ENCODE measurements at regions not wholly inside any gene's neighbourhood (a gene's known extent, or its start where the extent isn't known, plus 50 kb on each side); places are given as distances from the start of the nearest gene placed in this dataset.
"Not testable (repeated sequence)": the region's sequence is repeated elsewhere in the genome, so short reads cannot be mapped to it uniquely, and the experiment has no call there.

- peak in 8 of 10 donors; percentile 22 to 70 (median 36) for DNase-seq
- Mint-ChIP-seq H3K36me3 (peaks cover 0 to 19% (median 13%) of the 10 kb centered on the region in 3 donors), H3K27me3 (peaks cover 0 to 2% (median 0%) of the 10 kb centered on the region in 5 donors), H3K9me3 (peaks cover 2 to 25% (median 19%) of the 10 kb centered on the region in 9 donors), H3K27ac (peak overlapping the region in 1 of 10 donors; percentile 0), H3K4me3 (no peak overlapping the region), H3K4me1 (peaks cover 11 to 36% (median 30%) of the 10 kb centered on the region in 4 donors)
- POLR2A ChIA-PET, result interaction anchor here (1.2 kb wide), 1 partner anchor 8 kb away, joined by 4 read pairs; no protein-coding TSS in a partner anchor
- ATAC-seq, result peak; percentile 54 to 71
These were observed 52.2 kb upstream of the MKI67 start for GRCh38 chr10:128178302-128178958.

GRCh38 chr10:128180843-128181242 lies 54.6 kb upstream of the MKI67 start:
- peaks cover 0 to 6% (median 4%) of the 10 kb centered on the region in 3 donors for H3K36me3 Mint-ChIP-seq
- peak overlapping the region; percentile 0 to 91 (median 80) for H3K27ac Mint-ChIP-seq
- H3K4me1 Mint-ChIP-seq, result peaks cover 14 to 39% (median 30%) of the 10 kb centered on the region in 4 donors
- ATAC-seq, result peak; percentile 88 to 94
- POLR2A ChIA-PET, result interaction anchor here (1.5 kb wide), 1 partner anchor 31 kb away, joined by 6 read pairs; no protein-coding TSS in a partner anchor
- DNase-seq, result peak in 9 of 10 donors; percentile 11 to 81 (median 53)
- H3K4me3 Mint-ChIP-seq, result peak overlapping the region; percentile 25 to 79 (median 74)
- H3K27me3 Mint-ChIP-seq, result no peaks in the 10 kb centered on the region
- peaks cover 0 to 13% (median 8%) of the 10 kb centered on the region in 9 donors for H3K9me3 Mint-ChIP-seq

GRCh38 chr10:128185627-128186026 lies 59.4 kb upstream of the MKI67 start:
- DNase-seq (no peak), ATAC-seq (no peak)
- Mint-ChIP-seq H3K9me3 (peaks cover 0 to 13% (median 8%) of the 10 kb centered on the region in 9 donors), H3K36me3 (peaks cover 0 to 6% (median 4%) of the 10 kb centered on the region in 3 donors), H3K4me3 (peak overlapping the region in 2 of 10 donors; percentile 1 to 13), H3K27ac (peak overlapping the region in 1 of 10 donors; percentile 11), H3K4me1 (peaks cover 22 to 45% (median 37%) of the 10 kb centered on the region in 4 donors), H3K27me3 (no peaks in the 10 kb centered on the region)
- POLR2A ChIA-PET, result no interaction called here

GRCh38 chr10:128186959-128187787 lies 61.0 kb upstream of the MKI67 start:
- Mint-ChIP-seq H3K4me1 (peaks cover 14 to 31% (median 24%) of the 10 kb centered on the region in 4 donors), H3K36me3 (peaks cover 0 to 6% (median 4%) of the 10 kb centered on the region in 3 donors), H3K27ac (peak overlapping the region; percentile 72 to 95 (median 90)), H3K9me3 (peaks cover 0 to 13% (median 8%) of the 10 kb centered on the region in 9 donors), H3K27me3 (no peaks in the 10 kb centered on the region), H3K4me3 (peak overlapping the region; percentile 78 to 93 (median 88))
- ATAC-seq (peak; percentile 85 to 91), DNase-seq (peak in 4 of 10 donors; percentile 15 to 32 (median 24))
- POLR2A ChIA-PET, result interaction anchor here (0.9 to 1.8 kb wide), 3 partner anchors 9 to 25 kb away, joined by 3 to 7 read pairs (median 4); no protein-coding TSS in a partner anchor

GRCh38 chr10:128187788-128188185 lies 61.6 kb upstream of the MKI67 start:
- peaks cover 14 to 28% (median 21%) of the 10 kb centered on the region in 4 donors for H3K4me1 Mint-ChIP-seq
- no peaks in the 10 kb centered on the region for H3K27me3 Mint-ChIP-seq
- POLR2A ChIA-PET, result interaction anchor here (0.9 to 1.8 kb wide), 2 partner anchors 15 to 24 kb away, joined by 3 to 7 read pairs; no protein-coding TSS in a partner anchor
- H3K4me3 Mint-ChIP-seq, result peak overlapping the region; percentile 78 to 93 (median 88)
- ATAC-seq (peak; percentile 49 to 52), DNase-seq (no peak)
- H3K27ac Mint-ChIP-seq, result peak overlapping the region; percentile 72 to 95 (median 90)
- peaks cover 0 to 6% (median 1%) of the 10 kb centered on the region in 3 donors for H3K36me3 Mint-ChIP-seq
- H3K9me3 Mint-ChIP-seq, result peaks cover 0 to 11% (median 8%) of the 10 kb centered on the region in 9 donors

- ATAC-seq (no peak), DNase-seq (no peak)
- Mint-ChIP-seq H3K27me3 (no peaks in the 10 kb centered on the region), H3K27ac (peak overlapping the region in 4 of 10 donors; percentile 9 to 79 (median 46)), H3K9me3 (peaks cover 0 to 2% (median 0%) of the 10 kb centered on the region in 9 donors), H3K36me3 (no peaks in the 10 kb centered on the region), H3K4me1 (peaks cover 14 to 27% (median 19%) of the 10 kb centered on the region in 4 donors), H3K4me3 (no peak overlapping the region)
- POLR2A ChIA-PET, result interaction anchor here (0.6 kb wide), 1 partner anchor 10 kb away, joined by 4 read pairs; no protein-coding TSS in a partner anchor
These were observed 63.0 kb upstream of the MKI67 start for GRCh38 chr10:128189176-128189575.

GRCh38 chr10:128191847-128192246 lies 65.6 kb upstream of the MKI67 start:
- no peak overlapping the region for H3K27ac Mint-ChIP-seq
- ATAC-seq (no peak), DNase-seq (no peak)
- no peaks in the 10 kb centered on the region for H3K36me3 Mint-ChIP-seq
- H3K4me3 Mint-ChIP-seq, result no peak overlapping the region
- no peaks in the 10 kb centered on the region for H3K27me3 Mint-ChIP-seq
- H3K9me3 Mint-ChIP-seq, result no peaks in the 10 kb centered on the region
- peaks cover 11 to 24% (median 18%) of the 10 kb centered on the region in 4 donors for H3K4me1 Mint-ChIP-seq
- POLR2A ChIA-PET, result no interaction called here

- H3K4me1 Mint-ChIP-seq, H3K4me3 Mint-ChIP-seq, DNase-seq, POLR2A ChIA-PET, H3K27ac Mint-ChIP-seq, ATAC-seq, H3K27me3 Mint-ChIP-seq: not testable (repeated sequence)
- Mint-ChIP-seq H3K9me3 (peaks cover 0 to 24% (median 8%) of the 10 kb centered on the region in 9 donors), H3K36me3 (peaks cover 0 to 25% (median 15%) of the 10 kb centered on the region in 3 donors)
These were observed 75.6 kb upstream of the MKI67 start for GRCh38 chr10:128201826-128202225.

- H3K4me1 Mint-ChIP-seq, result no peaks in the 10 kb centered on the region
- no peak overlapping the region for H3K27ac Mint-ChIP-seq
- peaks cover 0 to 9% (median 3%) of the 10 kb centered on the region in 5 donors for H3K27me3 Mint-ChIP-seq
- peaks cover 0 to 25% (median 15%) of the 10 kb centered on the region in 3 donors for H3K36me3 Mint-ChIP-seq
- ATAC-seq, result no peak
- POLR2A ChIA-PET, result no interaction called here
- no peak overlapping the region for H3K4me3 Mint-ChIP-seq
- DNase-seq, result no peak
- H3K9me3 Mint-ChIP-seq, result peaks cover 0 to 24% (median 8%) of the 10 kb centered on the region in 9 donors
These were observed 76.8 kb upstream of the MKI67 start for GRCh38 chr10:128203028-128203427.

GRCh38 chr10:128205591-128205990 lies 79.4 kb upstream of the MKI67 start:
- Mint-ChIP-seq H3K9me3 (peaks cover 0 to 22% (median 8%) of the 10 kb centered on the region in 9 donors), H3K36me3 (peaks cover 0 to 22% (median 11%) of the 10 kb centered on the region in 3 donors)
- H3K27ac Mint-ChIP-seq, ATAC-seq, DNase-seq, H3K27me3 Mint-ChIP-seq, H3K4me1 Mint-ChIP-seq, H3K4me3 Mint-ChIP-seq, POLR2A ChIA-PET: not testable (repeated sequence)

- POLR2A ChIA-PET, result no interaction called here
- peaks cover 0 to 17% (median 5%) of the 10 kb centered on the region in 9 donors for H3K9me3 Mint-ChIP-seq
- H3K27ac Mint-ChIP-seq, result no peak overlapping the region
- DNase-seq (no peak), ATAC-seq (no peak)
- H3K27me3 Mint-ChIP-seq, result no peaks in the 10 kb centered on the region
- no peak overlapping the region for H3K4me3 Mint-ChIP-seq
- H3K36me3 Mint-ChIP-seq, result peaks cover 0 to 11% (median under 1%) of the 10 kb centered on the region in 3 donors
- H3K4me1 Mint-ChIP-seq, result peaks cover 5 to 15% (median 7%) of the 10 kb centered on the region in 4 donors
These were observed 80.5 kb upstream of the MKI67 start for GRCh38 chr10:128206676-128207075.

GRCh38 chr10:128209862-128210214 lies 83.6 kb upstream of the MKI67 start:
- DNase-seq (no peak), ATAC-seq (peak in 1 of 2 donors; percentile 1)
- Mint-ChIP-seq H3K36me3 (no peaks in the 10 kb centered on the region), H3K9me3 (no peaks in the 10 kb centered on the region), H3K27ac (peak overlapping the region in 9 of 10 donors; percentile 15 to 90 (median 65)), H3K4me3 (peak overlapping the region; percentile 65 to 87 (median 78)), H3K27me3 (no peaks in the 10 kb centered on the region), H3K4me1 (peaks cover 12 to 22% (median 15%) of the 10 kb centered on the region in 4 donors)
- POLR2A ChIA-PET, result no interaction called here
